Osteoblast (primary cell): ENCODE measurements at regions not wholly inside any gene's neighbourhood (a gene's known extent, or its start where the extent isn't known, plus 50 kb on each side); places are given as distances from the start of the nearest gene placed in this dataset.

Experiments used
- DNase-seq: peaks from one replicate; pipeline ENCODE4 v3.0.0; 2011; ENCODE audit warnings: low spot score, mixed read lengths; ENCODE audit not compliant: insufficient read length; ENCODE audit errors: missing footprints
- H2AFZ ChIP-seq: 2 replicates; pipeline ENCODE4 v1.6.0; 2011; ENCODE audit warnings: mild to moderate bottlenecking, low read length
- H3K27ac ChIP-seq: 2 replicates; pipeline ENCODE4 v1.5.1; 2011; ENCODE audit warnings: mild to moderate bottlenecking, low read depth, low read length, moderate library complexity
- H3K27me3 ChIP-seq: 2 replicates; pipeline ENCODE4 v1.6.0; 2012; ENCODE audit warnings: mild to moderate bottlenecking, control low read depth, inconsistent platforms, low read length, moderate library complexity; ENCODE audit not compliant: insufficient read depth
- H3K36me3 ChIP-seq: 2 replicates; pipeline ENCODE4 v1.5.1; 2011; ENCODE audit warnings: mild to moderate bottlenecking, low read length, control low read depth, moderate library complexity; ENCODE audit not compliant: insufficient read depth
- H3K4me1 ChIP-seq: 2 replicates; pipeline ENCODE4 v1.5.1; 2011; ENCODE audit warnings: mild to moderate bottlenecking, low read length, control low read depth, moderate library complexity; ENCODE audit not compliant: insufficient read depth
- H3K4me2 ChIP-seq: 2 replicates; pipeline ENCODE4 v1.6.0; 2011; ENCODE audit warnings: mild to moderate bottlenecking, low read length; ENCODE audit not compliant: insufficient read depth
- H3K4me3 ChIP-seq: fragments of 200-600 bp; sonication (generic); 3 replicates; pipeline ENCODE4 v1.5.1; 2012; ENCODE audit warnings: mild to moderate bottlenecking, low read length, inconsistent platforms; ENCODE audit not compliant: insufficient read depth
- H3K79me2 ChIP-seq: 2 replicates; pipeline ENCODE4 v1.6.0; 2012; ENCODE audit warnings: mild to moderate bottlenecking, low read length, control low read depth, inconsistent platforms; ENCODE audit not compliant: insufficient read depth
- H3K9me3 ChIP-seq: 2 replicates; pipeline ENCODE4 v1.5.1; 2011; ENCODE audit warnings: low read depth, low read length, control low read depth
- H4K20me1 ChIP-seq: 2 replicates; pipeline ENCODE4 v1.6.0; 2012; ENCODE audit warnings: mild to moderate bottlenecking, low read length, control low read depth; ENCODE audit not compliant: insufficient read depth
- TF ChIP-seq, protein P1 (sequence below): IDR thresholded peaks from 2 replicates; pipeline ENCODE4 v1.5.1; 2011; ENCODE audit warnings: mild to moderate bottlenecking, low read depth, low read length, moderate library complexity; ENCODE audit errors: extremely low read depth

DNA sequence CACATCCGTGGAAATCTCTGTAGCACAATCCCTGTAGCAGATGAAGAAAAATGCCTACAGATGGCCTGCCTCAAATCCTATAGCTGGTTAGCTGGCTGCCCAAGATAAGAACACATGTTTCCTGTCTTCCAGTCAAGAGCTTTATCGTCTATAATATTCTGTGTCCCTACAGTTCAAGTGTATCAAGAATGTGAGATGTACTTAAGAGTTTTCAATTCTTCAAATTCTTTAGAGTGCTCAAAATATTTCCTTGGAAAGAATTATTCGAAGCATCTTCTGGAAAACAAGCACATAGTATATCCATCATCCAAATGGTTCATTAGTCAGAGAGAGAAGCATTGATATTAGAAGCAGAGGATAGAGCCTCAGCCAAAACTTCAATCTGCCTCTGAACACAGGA lies 239.8 kb downstream of the COG6 start:
- Histone ChIP-seq H4K20me1 (no peaks in the 10 kb centered on the region), H2AFZ (no peak overlapping the region), H3K36me3 (no peaks in the 10 kb centered on the region), H3K4me1 (peaks cover 9% of the 10 kb centered on the region), H3K4me3 (no peak overlapping the region), H3K4me2 (no peak overlapping the region), H3K27ac (no peak overlapping the region), H3K79me2 (no peaks in the 10 kb centered on the region), H3K27me3 (no peaks in the 10 kb centered on the region), H3K9me3 (no peaks in the 10 kb centered on the region)
- TF ChIP-seq, protein P1, sequence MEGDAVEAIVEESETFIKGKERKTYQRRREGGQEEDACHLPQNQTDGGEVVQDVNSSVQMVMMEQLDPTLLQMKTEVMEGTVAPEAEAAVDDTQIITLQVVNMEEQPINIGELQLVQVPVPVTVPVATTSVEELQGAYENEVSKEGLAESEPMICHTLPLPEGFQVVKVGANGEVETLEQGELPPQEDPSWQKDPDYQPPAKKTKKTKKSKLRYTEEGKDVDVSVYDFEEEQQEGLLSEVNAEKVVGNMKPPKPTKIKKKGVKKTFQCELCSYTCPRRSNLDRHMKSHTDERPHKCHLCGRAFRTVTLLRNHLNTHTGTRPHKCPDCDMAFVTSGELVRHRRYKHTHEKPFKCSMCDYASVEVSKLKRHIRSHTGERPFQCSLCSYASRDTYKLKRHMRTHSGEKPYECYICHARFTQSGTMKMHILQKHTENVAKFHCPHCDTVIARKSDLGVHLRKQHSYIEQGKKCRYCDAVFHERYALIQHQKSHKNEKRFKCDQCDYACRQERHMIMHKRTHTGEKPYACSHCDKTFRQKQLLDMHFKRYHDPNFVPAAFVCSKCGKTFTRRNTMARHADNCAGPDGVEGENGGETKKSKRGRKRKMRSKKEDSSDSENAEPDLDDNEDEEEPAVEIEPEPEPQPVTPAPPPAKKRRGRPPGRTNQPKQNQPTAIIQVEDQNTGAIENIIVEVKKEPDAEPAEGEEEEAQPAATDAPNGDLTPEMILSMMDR, result no peak
- no peak for DNase-seq

DNA sequence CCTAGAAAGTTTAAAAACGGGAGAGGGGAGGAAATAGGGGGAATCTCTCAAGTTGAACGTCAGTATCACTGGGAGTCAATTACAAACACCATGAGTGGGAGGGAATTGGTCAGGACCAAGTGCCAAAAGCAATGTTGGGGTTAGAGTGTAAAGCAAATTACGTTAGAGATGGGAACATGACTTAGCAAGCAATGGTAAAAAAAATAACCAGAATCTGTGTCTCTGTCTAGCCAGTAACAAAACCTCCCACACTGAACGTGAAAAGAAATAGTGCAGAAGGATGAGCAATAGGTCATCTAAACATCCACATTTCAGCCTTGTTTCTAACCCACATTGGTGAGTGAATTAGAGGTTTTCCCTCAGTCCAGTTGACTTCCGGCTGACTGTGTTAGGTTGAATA lies 242.2 kb downstream of the COG6 start:
- Histone ChIP-seq H3K4me2 (no peak overlapping the region), H3K4me3 (no peak overlapping the region), H3K79me2 (no peaks in the 10 kb centered on the region), H3K36me3 (no peaks in the 10 kb centered on the region), H3K27ac (peak overlapping the region; percentile 78), H2AFZ (peak overlapping the region; percentile 84), H4K20me1 (no peaks in the 10 kb centered on the region), H3K9me3 (no peaks in the 10 kb centered on the region), H3K27me3 (no peaks in the 10 kb centered on the region), H3K4me1 (peaks cover 9% of the 10 kb centered on the region)
- DNase-seq, result no peak
- TF ChIP-seq, protein P1, result no peak

DNA sequence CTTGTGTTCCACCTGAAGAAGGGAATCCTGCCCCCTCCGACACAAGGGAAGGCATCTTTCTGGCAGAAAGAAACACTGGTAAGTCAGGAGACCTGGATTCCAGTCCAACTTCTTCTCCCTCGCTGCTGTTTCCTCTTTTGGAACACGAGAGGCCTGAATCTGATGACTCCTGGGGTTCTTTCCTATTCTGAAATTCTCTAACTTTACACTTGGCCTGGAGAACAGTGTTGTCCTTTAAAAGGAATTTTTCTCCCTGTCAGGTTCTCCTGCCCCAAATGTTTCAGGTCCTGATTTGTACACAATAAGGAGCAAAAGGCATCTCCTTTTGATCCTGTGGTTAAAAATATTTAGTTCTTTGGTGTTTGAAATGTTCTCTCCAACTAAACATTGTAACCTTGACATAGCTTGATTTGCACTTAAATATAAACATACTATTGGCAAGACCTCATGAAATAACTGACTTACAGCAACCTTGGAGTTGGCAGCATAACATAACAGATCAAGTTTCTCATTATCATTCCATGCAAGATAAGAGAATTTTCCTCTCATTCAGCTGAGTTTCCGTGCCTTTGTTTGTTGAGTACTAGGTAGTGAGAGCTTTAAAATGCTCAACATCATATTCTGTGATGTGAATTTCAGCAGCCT lies 244.8 kb downstream of the COG6 start:
- H3K27me3 ChIP-seq, result no peaks in the 10 kb centered on the region
- no peak overlapping the region for H2AFZ ChIP-seq
- no peak overlapping the region for H3K27ac ChIP-seq
- H3K36me3 ChIP-seq, result no peaks in the 10 kb centered on the region
- H3K4me2 ChIP-seq, result no peak overlapping the region
- H3K4me1 ChIP-seq, result peaks cover 9% of the 10 kb centered on the region
- TF ChIP-seq, protein P1, result no peak
- no peaks in the 10 kb centered on the region for H4K20me1 ChIP-seq
- no peak for DNase-seq
- H3K79me2 ChIP-seq, result no peaks in the 10 kb centered on the region
- H3K9me3 ChIP-seq, result no peaks in the 10 kb centered on the region
- H3K4me3 ChIP-seq, result no peak overlapping the region

DNA sequence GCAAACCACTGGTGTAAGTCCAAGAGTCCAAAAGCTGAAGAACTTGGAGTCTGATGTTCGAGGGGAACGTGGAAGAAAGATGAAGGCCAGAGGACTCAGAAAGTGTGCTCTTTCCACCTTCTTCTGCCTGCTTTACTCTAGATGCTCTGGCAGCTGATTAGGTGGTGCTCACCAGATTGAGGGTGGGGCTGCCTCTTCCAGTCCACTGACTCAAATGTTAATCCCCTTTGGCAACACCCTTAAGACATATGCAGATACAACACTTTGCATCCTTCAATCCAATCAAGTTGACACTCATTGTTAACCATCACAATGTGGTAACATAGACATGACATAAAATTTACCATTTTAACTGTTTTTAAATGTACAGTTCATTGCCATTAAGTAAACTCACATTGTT lies 249.5 kb downstream of the COG6 start:
- TF ChIP-seq, protein P1, result no peak
- no peaks in the 10 kb centered on the region for H4K20me1 ChIP-seq
- no peaks in the 10 kb centered on the region for H3K4me1 ChIP-seq
- no peaks in the 10 kb centered on the region for H3K79me2 ChIP-seq
- H2AFZ ChIP-seq, result no peak overlapping the region
- no peak overlapping the region for H3K4me3 ChIP-seq
- H3K27ac ChIP-seq, result no peak overlapping the region
- H3K36me3 ChIP-seq, result no peaks in the 10 kb centered on the region
- no peak for DNase-seq
- no peaks in the 10 kb centered on the region for H3K9me3 ChIP-seq
- no peaks in the 10 kb centered on the region for H3K27me3 ChIP-seq
- H3K4me2 ChIP-seq, result no peak overlapping the region
